ENCODE measurements at regions not wholly inside any gene's neighbourhood (a gene's known extent, or its start where the extent isn't known, plus 50 kb on each side); places are given as distances from the start of the nearest gene placed in this dataset.

DNA sequence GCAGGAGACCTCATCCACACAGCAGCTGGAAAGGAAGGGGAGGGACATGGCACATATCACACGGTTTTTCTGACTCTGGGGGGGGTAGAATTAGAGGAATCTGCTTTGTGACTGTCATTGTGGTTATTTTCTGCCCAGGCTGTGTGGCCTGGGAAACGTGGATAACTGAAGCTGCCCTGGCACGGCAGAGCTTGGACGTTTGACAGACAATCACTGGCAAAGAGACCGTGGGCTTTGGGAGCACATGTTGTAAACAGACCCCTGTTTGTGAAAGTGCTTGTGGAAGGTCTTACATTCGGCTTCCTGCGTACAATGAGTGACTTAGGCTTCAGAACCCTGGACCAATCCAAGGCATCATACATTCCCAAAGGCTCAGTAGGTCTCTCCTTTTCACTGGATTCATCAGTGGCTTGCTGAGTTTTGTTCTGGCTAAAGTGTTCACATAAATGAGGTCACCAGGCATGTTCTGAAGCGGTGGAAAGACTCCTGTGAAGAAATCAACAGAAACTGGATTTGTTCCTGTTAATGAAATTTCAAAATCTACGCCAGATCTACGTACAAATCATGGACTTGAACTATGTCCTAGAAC lies 188.2 kb downstream of the TEX36 start:
- Mint-ChIP-seq H3K4me3 (ENCODE audit: unreplicated experiment) (no peak overlapping the region), H3K9me3 (ENCODE audit: unreplicated experiment) (no peaks in the 10 kb centered on the region), H3K36me3 (ENCODE audit: unreplicated experiment) (no peaks in the 10 kb centered on the region), H3K27me3 (ENCODE audit: unreplicated experiment) (peaks cover 1% of the 10 kb centered on the region), H3K4me1 (ENCODE audit: low read depth, unreplicated experiment) (no peaks in the 10 kb centered on the region), H3K27ac (ENCODE audit: unreplicated experiment) (no peak overlapping the region)
- DNase-seq: no peak
- TF ChIP-seq, protein P1, sequence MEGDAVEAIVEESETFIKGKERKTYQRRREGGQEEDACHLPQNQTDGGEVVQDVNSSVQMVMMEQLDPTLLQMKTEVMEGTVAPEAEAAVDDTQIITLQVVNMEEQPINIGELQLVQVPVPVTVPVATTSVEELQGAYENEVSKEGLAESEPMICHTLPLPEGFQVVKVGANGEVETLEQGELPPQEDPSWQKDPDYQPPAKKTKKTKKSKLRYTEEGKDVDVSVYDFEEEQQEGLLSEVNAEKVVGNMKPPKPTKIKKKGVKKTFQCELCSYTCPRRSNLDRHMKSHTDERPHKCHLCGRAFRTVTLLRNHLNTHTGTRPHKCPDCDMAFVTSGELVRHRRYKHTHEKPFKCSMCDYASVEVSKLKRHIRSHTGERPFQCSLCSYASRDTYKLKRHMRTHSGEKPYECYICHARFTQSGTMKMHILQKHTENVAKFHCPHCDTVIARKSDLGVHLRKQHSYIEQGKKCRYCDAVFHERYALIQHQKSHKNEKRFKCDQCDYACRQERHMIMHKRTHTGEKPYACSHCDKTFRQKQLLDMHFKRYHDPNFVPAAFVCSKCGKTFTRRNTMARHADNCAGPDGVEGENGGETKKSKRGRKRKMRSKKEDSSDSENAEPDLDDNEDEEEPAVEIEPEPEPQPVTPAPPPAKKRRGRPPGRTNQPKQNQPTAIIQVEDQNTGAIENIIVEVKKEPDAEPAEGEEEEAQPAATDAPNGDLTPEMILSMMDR (IDR thresholded peaks at IDR 0.05; ENCODE audit: partially characterized antibody, unreplicated experiment): no peak

DNA sequence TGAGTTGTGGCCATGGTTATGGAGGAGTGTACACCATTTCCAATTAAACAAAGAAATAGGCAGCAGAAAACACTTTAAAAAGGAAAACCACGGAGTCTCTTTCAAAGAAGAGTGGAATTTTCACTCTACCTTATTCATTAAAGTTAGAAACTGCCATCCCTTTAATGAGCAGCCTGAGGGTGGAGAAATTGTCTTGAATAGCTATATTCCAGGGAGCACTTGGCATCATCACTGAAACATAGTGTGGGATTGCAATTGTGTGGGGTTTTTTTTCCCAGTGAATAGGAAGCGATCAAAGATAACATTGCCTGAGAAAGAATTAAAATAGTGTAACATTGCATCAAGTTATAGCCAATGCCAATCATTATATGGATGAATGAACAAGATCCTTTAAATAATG lies 191.6 kb downstream of the TEX36 start:
- TF ChIP-seq, protein P1 (IDR thresholded peaks at IDR 0.05; ENCODE audit: partially characterized antibody, unreplicated experiment): no peak
- peaks cover 1% of the 10 kb centered on the region for H3K27me3 Mint-ChIP-seq (ENCODE audit: unreplicated experiment)
- H3K4me3 Mint-ChIP-seq (ENCODE audit: unreplicated experiment): no peak overlapping the region
- H3K9me3 Mint-ChIP-seq (ENCODE audit: unreplicated experiment): no peaks in the 10 kb centered on the region
- DNase-seq: no peak
- no peaks in the 10 kb centered on the region for H3K4me1 Mint-ChIP-seq (ENCODE audit: low read depth, unreplicated experiment)
- no peaks in the 10 kb centered on the region for H3K36me3 Mint-ChIP-seq (ENCODE audit: unreplicated experiment)
- no peak overlapping the region for H3K27ac Mint-ChIP-seq (ENCODE audit: unreplicated experiment)

DNA sequence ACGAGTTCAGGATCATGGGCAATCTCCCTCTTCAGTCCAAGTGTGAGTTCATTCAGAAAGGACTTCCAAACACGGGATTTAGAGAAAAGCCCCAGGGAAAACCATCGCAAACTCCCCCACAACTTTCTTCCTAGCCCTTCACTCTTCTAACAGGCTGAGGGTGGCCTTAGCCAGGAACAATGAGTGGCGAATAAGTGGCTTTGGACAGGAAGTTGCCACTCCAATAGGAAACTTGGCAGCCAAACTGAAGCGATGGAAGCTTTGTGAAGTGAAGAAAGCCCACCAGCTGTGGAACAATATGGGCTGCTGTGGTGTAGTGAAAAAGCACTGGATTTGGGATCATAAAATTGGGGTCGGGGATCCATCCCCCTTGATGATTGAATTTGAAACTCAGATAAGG lies 193.2 kb downstream of the TEX36 start:
- TF ChIP-seq, protein P1 (IDR thresholded peaks at IDR 0.05; ENCODE audit: partially characterized antibody, unreplicated experiment): no peak
- Mint-ChIP-seq H3K9me3 (ENCODE audit: unreplicated experiment) (no peaks in the 10 kb centered on the region), H3K4me3 (ENCODE audit: unreplicated experiment) (no peak overlapping the region), H3K27ac (ENCODE audit: unreplicated experiment) (no peak overlapping the region), H3K27me3 (ENCODE audit: unreplicated experiment) (peaks cover 1% of the 10 kb centered on the region), H3K4me1 (ENCODE audit: low read depth, unreplicated experiment) (no peaks in the 10 kb centered on the region), H3K36me3 (ENCODE audit: unreplicated experiment) (no peaks in the 10 kb centered on the region)
- no peak for DNase-seq

DNA sequence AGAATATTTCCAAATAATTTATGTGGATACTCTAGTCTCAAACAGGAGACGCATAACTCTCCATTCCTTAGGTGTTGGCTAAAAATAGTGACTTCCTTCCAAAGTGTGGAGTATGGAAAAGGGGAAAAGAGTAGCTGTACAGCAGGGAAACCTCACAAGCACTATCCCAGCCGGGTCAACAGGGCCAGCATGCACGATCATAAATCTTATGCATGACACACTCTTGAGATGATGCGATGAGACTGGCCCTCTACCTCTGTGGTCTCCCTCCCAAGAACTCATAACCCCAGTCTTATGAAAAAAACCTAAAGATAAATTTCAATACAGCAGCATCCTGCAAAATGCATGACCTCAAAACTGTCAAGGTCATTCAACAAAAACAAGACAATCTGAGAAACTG lies 197.3 kb downstream of the TEX36 start:
- no peaks in the 10 kb centered on the region for H3K9me3 Mint-ChIP-seq (ENCODE audit: unreplicated experiment)
- no peaks in the 10 kb centered on the region for H3K27me3 Mint-ChIP-seq (ENCODE audit: unreplicated experiment)
- TF ChIP-seq, protein P1 (IDR thresholded peaks at IDR 0.05; ENCODE audit: partially characterized antibody, unreplicated experiment): no peak
- DNase-seq: no peak
- H3K27ac Mint-ChIP-seq (ENCODE audit: unreplicated experiment): no peak overlapping the region
- H3K4me1 Mint-ChIP-seq (ENCODE audit: low read depth, unreplicated experiment): no peaks in the 10 kb centered on the region
- H3K4me3 Mint-ChIP-seq (ENCODE audit: unreplicated experiment): no peak overlapping the region
- no peaks in the 10 kb centered on the region for H3K36me3 Mint-ChIP-seq (ENCODE audit: unreplicated experiment)

DNA sequence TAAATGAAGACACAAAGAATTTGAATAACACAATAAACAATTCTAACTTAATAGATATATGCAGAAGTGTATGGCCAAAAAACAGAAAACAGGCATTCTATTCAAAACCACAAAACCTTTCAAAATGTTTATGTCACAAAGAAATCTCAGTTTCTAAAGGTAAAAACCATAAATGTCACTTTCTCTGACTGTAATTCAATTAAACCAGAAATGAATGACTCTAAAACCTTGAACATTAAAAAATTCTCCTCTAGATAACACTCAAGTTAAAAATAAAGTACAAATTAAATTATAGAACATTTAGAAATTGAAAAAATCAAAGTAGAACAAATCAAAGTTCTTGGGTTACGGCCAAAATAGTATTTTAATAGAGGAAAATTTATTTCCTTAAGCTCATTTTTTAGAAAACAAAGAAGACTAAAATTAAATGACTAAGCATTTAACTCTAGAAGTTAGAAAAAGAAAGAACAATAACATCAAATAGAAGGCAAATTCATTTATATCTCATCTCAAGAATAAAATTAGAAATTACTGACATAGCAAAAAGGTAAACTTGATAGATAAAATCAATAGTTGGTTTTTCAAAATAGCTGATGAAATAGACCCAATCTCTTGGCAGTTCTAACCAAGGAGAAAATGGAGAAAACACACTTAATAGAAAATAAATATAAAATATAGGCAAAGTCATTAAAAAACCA lies 198.8 kb downstream of the TEX36 start:
- Mint-ChIP-seq H3K9me3 (ENCODE audit: unreplicated experiment) (no peaks in the 10 kb centered on the region), H3K4me1 (ENCODE audit: low read depth, unreplicated experiment) (no peaks in the 10 kb centered on the region), H3K36me3 (ENCODE audit: unreplicated experiment) (no peaks in the 10 kb centered on the region), H3K4me3 (ENCODE audit: unreplicated experiment) (no peak overlapping the region), H3K27me3 (ENCODE audit: unreplicated experiment) (no peaks in the 10 kb centered on the region), H3K27ac (ENCODE audit: unreplicated experiment) (no peak overlapping the region)
- TF ChIP-seq, protein P1 (IDR thresholded peaks at IDR 0.05; ENCODE audit: partially characterized antibody, unreplicated experiment): no peak
- no peak for DNase-seq

Measured in glutamatergic neuron (in vitro differentiated cells).